Colonic mucosa (tissue), 4 donors: ENCODE measurements at regions not wholly inside any gene's neighbourhood (a gene's known extent, or its start where the extent isn't known, plus 50 kb on each side); places are given as distances from the start of the nearest gene placed in this dataset.

Source experiments
- DNase-seq: peaks from one replicate; pipeline ENCODE4 v3.0.0-alpha.2; 2020
- H3K27ac ChIP-seq: fragments of 200-600 bp; one replicate; pipeline ENCODE4 v1.8.0; 2021
- H3K27me3 ChIP-seq: fragments of 200-600 bp; one replicate; pipeline ENCODE4 v1.8.0; 2021
- H3K36me3 ChIP-seq: fragments of 200-600 bp; one replicate; pipeline ENCODE4 v1.8.0; 2021
- H3K4me1 ChIP-seq: fragments of 200-600 bp; one replicate; pipeline ENCODE4 v1.8.0; 2021; ENCODE audit warnings: mild to moderate bottlenecking
- H3K4me3 ChIP-seq: fragments of 200-600 bp; one replicate; pipeline ENCODE4 v1.8.0; 2021
- H3K9ac ChIP-seq, 2 donors: one replicate each; pipeline ENCODE4 v1.7.0; 2013; ENCODE audit warnings: control low read depth in 2 of 2, low read depth in 2 of 2, low read length in 2 of 2
- H3K9me3 ChIP-seq: fragments of 200-600 bp; one replicate; pipeline ENCODE4 v1.8.0; 2021
- CTCF ChIP-seq: fragments of 200-600 bp; IDR thresholded peaks from one replicate; pipeline ENCODE4 v1.8.0; 2022; ENCODE audit warnings: antibody characterized with exemption, mild to moderate bottlenecking
- intact Hi-C: fragments of 100-400 bp; cut with DNase I; formaldehyde crosslinking; loops from one replicate; pipeline ENCODE4 v1.14.1; 2022
- donor health status: healthy.
- donor health status: DM: no; HTN: no; CAD: no.
- donor health status: DM: no; HTN: no; CAD: no.

- no peaks in the 10 kb centered on the region for H3K36me3 ChIP-seq
- H3K4me1 ChIP-seq = no peaks in the 10 kb centered on the region
- H3K27ac ChIP-seq = no peak overlapping the region
- H3K9ac ChIP-seq = no peak overlapping the region
- intact Hi-C loops = no loop called here
- no peaks in the 10 kb centered on the region for H3K9me3 ChIP-seq
- H3K4me3 ChIP-seq = no peak overlapping the region
- no peaks in the 10 kb centered on the region for H3K27me3 ChIP-seq
- TF ChIP-seq CTCF = no peak
- no peak for DNase-seq
Measured at GRCh38 chr4:133593764-133594163, 444.7 kb downstream of the PCDH10 start.

GRCh38 chr4:133592591-133592990 is 443.5 kb downstream of the PCDH10 start:
- intact Hi-C loops = no loop called here
- no peak for TF ChIP-seq CTCF
- H3K4me3 ChIP-seq = no peak overlapping the region
- no peaks in the 10 kb centered on the region for H3K9me3 ChIP-seq
- H3K4me1 ChIP-seq = no peaks in the 10 kb centered on the region
- no peak overlapping the region for H3K27ac ChIP-seq
- DNase-seq = no peak
- H3K36me3 ChIP-seq = no peaks in the 10 kb centered on the region
- H3K27me3 ChIP-seq = no peaks in the 10 kb centered on the region
- no peak overlapping the region for H3K9ac ChIP-seq

GRCh38 chr4:133592106-133592505 is 443.0 kb downstream of the PCDH10 start:
- Histone ChIP-seq H3K27me3 (no peaks in the 10 kb centered on the region), H3K9ac (no peak overlapping the region), H3K27ac (no peak overlapping the region), H3K9me3 (no peaks in the 10 kb centered on the region), H3K4me3 (no peak overlapping the region), H3K4me1 (no peaks in the 10 kb centered on the region), H3K36me3 (no peaks in the 10 kb centered on the region)
- intact Hi-C loops = no loop called here
- DNase-seq = no peak
- TF ChIP-seq CTCF = no peak

GRCh38 chr4:133588306-133588705 is 439.2 kb downstream of the PCDH10 start:
- H3K9ac ChIP-seq = no peak overlapping the region
- TF ChIP-seq CTCF = no peak

GRCh38 chr4:133585323-133585722 is 436.2 kb downstream of the PCDH10 start:
- Histone ChIP-seq H3K4me3 (no peak overlapping the region), H3K9ac (no peak overlapping the region), H3K4me1 (no peaks in the 10 kb centered on the region), H3K36me3 (no peaks in the 10 kb centered on the region), H3K27ac (no peak overlapping the region), H3K9me3 (peaks cover 3% of the 10 kb centered on the region), H3K27me3 (no peaks in the 10 kb centered on the region)
- no peak for DNase-seq
- TF ChIP-seq CTCF = no peak
- intact Hi-C loops = no loop called here

More at GRCh38 chr4:133588306-133588705, 439.2 kb downstream of the PCDH10 start:
- Histone ChIP-seq H3K36me3 (no peaks in the 10 kb centered on the region), H3K9me3 (no peaks in the 10 kb centered on the region), H3K27me3 (no peaks in the 10 kb centered on the region), H3K4me3 (no peak overlapping the region), H3K27ac (no peak overlapping the region), H3K4me1 (no peaks in the 10 kb centered on the region)
- DNase-seq = no peak
- intact Hi-C loops = no loop called here

GRCh38 chr4:133584714-133585113 is 435.6 kb downstream of the PCDH10 start:
- H3K27me3 ChIP-seq = no peaks in the 10 kb centered on the region
- H3K9me3 ChIP-seq = peaks cover 3% of the 10 kb centered on the region
- intact Hi-C loops = no loop called here
- no peak overlapping the region for H3K27ac ChIP-seq
- H3K36me3 ChIP-seq = no peaks in the 10 kb centered on the region
- no peak for TF ChIP-seq CTCF
- DNase-seq = no peak
- no peaks in the 10 kb centered on the region for H3K4me1 ChIP-seq
- H3K4me3 ChIP-seq = no peak overlapping the region
- no peak overlapping the region for H3K9ac ChIP-seq
